SH-SY5Y (cell line): ENCODE measurements at regions not wholly inside any gene's neighbourhood (a gene's known extent, or its start where the extent isn't known, plus 50 kb on each side); places are given as distances from the start of the nearest gene placed in this dataset.

Source experiments
- GATA2 ChIP-seq: IDR thresholded peaks from 2 replicates; pipeline ENCODE4 v1.6.1; 2011; ENCODE audit warnings: mild to moderate bottlenecking, low read depth, low read length
- GATA3 ChIP-seq: IDR thresholded peaks from 2 replicates; pipeline ENCODE4 v1.6.1; 2011; ENCODE audit warnings: low read depth, mild to moderate bottlenecking, low read length, moderate library complexity

GRCh38 chr15:31459400-31459748, 132.7 kb downstream of the KLF13 start:
- TF ChIP-seq GATA2 = no peak
- no peak for TF ChIP-seq GATA3
